C4-2B (cell line): ENCODE measurements at regions not wholly inside any gene's neighbourhood (a gene's known extent, or its start where the extent isn't known, plus 50 kb on each side); places are given as distances from the start of the nearest gene placed in this dataset.

Experiments used
- ZFX ChIP-seq: fragments of 450-650 bp; IDR thresholded peaks from 2 replicates; pipeline ENCODE4 v1.6.1; 2017
- TF ChIP-seq, protein P1 (sequence below): fragments of 450-650 bp; conservative IDR thresholded peaks from 2 replicates; pipeline ENCODE4 v1.5.1; 2017; ENCODE audit warnings: mild to moderate bottlenecking

DNA sequence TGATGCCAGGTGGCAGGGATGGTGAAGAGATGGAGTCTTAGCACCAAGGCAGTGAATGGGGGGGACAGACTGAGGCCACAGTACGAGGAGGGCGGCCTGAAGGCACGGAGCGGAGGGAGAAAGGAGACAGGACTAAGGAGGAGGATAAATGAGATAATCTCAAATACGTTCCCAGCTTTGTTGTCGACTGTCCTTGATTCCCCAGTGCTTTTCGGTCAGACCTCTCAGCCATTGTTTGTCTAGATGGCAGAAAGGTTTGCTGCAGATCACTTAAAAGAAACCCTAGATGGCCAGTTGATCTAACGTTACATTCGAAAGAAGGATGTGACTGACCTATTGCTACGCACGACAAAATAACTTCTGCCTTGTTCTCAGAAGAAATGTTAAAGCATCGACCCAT, 479.0 kb downstream of the GATA3 start:
- TF ChIP-seq, protein P1, sequence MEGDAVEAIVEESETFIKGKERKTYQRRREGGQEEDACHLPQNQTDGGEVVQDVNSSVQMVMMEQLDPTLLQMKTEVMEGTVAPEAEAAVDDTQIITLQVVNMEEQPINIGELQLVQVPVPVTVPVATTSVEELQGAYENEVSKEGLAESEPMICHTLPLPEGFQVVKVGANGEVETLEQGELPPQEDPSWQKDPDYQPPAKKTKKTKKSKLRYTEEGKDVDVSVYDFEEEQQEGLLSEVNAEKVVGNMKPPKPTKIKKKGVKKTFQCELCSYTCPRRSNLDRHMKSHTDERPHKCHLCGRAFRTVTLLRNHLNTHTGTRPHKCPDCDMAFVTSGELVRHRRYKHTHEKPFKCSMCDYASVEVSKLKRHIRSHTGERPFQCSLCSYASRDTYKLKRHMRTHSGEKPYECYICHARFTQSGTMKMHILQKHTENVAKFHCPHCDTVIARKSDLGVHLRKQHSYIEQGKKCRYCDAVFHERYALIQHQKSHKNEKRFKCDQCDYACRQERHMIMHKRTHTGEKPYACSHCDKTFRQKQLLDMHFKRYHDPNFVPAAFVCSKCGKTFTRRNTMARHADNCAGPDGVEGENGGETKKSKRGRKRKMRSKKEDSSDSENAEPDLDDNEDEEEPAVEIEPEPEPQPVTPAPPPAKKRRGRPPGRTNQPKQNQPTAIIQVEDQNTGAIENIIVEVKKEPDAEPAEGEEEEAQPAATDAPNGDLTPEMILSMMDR = no peak
- TF ChIP-seq ZFX = no peak
